Muscle of back (tissue), 3 donors: ENCODE measurements at regions not wholly inside any gene's neighbourhood (a gene's known extent, or its start where the extent isn't known, plus 50 kb on each side); places are given as distances from the start of the nearest gene placed in this dataset.
"Not testable (repeated sequence)": the region's sequence is repeated elsewhere in the genome, so short reads cannot be mapped to it uniquely, and the experiment has no call there.

ENCODE experiments used
- DNase-seq, 3 donors: peaks; one replicate each; pipeline versions ENCODE4 v3.0.0 to v3.0.0-alpha.2; 2013

GRCh38 chr3:4071481-4072184 lies 231.5 kb upstream of the SETMAR start:
- DNase-seq: no peak

GRCh38 chr3:4077278-4077677 lies 225.9 kb upstream of the SETMAR start:
- DNase-seq: not testable (repeated sequence)

DNA sequence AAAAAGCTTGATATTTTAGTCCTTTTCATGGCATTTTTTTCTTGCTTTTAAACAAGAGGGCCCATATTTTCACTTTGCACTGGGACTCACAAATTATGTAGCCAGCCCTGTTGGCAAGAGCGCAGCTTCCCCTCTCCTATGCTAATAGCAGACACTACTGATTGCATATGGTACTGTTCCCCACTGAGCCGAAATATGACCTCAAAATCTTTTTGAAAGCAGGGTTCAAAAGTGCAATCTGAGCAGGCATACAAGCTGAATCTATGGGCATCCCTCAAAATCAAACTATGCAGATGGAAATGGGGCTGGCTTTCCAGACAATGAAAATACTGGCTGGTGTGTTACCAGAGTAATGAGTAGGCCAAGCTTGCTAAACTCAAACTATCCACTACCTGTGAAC lies 225.2 kb upstream of the SETMAR start:
- no peak for DNase-seq

- no peak for DNase-seq
Observed at GRCh38 chr3:4078903-4079302, 224.3 kb upstream of the SETMAR start.

- no peak for DNase-seq
Observed at GRCh38 chr3:4079339-4080195, 223.6 kb upstream of the SETMAR start.

DNA sequence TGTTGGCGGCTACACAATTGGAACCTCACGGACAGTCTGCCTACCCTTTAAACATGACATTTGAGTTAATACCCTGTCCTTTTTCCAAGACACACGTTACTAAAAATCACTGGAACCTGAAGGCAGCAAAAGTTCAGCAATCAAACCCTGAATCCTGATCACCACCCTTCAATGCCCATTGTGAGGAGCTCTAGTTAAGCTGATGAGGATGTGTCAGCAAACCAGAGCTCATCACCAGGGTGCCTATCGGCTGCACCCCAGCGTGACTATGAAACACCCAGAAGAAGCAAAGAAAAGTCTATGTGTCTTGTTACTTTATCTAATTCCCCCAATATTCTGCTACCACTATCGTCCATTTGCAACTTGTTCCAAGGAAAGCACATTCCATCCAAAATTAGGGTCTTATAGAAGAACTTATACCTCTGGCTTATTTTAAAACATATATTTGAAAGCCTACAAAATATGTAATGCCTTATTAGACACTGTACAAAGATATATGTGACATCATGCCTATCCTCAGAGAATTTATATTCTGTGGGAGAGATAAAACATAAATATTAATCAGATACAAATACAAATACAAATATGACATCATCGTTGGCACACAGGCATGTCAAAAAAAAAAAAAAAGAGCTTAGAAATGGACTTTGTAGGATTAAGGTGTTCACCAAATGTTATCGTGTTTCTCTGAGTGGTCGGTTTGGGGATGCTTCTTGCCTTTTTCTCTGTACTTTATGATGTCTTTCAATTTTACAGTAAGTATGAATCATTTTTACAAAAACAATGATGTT lies 219.7 kb upstream of the SETMAR start:
- DNase-seq: no peak

GRCh38 chr3:4084271-4084670 lies 218.9 kb upstream of the SETMAR start:
- no peak for DNase-seq

GRCh38 chr3:4086662-4087061 lies 216.5 kb upstream of the SETMAR start:
- not testable (repeated sequence) for DNase-seq

- peak; percentile 2 to 23 (median 22) for DNase-seq
Observed at GRCh38 chr3:4091786-4092185, 211.4 kb upstream of the SETMAR start.

GRCh38 chr3:4097801-4098200 lies 205.4 kb upstream of the SETMAR start:
- no peak for DNase-seq

GRCh38 chr3:4099607-4100006 lies 203.6 kb upstream of the SETMAR start:
- DNase-seq: no peak

DNA sequence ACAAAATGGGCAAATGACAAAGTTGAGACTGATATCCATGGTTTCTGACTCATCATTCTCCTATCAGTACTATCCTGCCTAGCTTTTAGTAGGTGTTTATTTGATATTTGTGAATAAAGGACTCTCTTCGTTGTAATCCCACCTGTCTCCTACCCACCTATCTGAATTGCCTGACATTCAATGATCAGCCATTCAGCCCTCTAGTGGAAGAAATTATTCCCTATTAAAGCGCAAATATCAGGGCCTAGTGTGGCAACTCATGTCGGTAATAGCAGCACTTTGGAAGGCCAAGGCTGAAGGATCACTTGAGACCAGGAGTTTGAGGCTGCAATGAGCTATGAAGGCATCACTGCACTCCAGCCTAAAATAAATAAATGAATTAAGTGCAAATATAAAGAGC lies 195.7 kb upstream of the SETMAR start:
- DNase-seq: no peak

- DNase-seq: no peak
Observed at GRCh38 chr3:4113811-4114522, 189.2 kb upstream of the SETMAR start.

DNA sequence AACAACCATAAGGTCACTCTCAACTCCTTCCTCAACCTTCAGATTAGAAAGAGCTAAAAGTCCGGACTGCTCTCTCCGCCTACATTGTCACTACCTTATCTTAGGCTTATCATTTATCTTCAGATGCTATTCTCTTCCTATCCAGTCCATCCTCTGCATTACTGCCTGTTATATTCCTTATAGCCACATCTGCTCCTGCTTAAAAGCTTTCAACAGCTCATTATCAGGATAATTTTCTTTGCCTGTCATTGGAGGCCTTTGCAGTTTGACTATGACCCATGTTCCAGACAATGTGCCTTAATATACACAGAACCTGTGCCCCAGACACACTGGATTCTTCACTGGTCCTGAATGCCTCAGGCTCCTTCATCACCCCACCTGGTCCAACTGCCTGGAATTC lies 184.1 kb upstream of the SETMAR start:
- no peak for DNase-seq

DNA sequence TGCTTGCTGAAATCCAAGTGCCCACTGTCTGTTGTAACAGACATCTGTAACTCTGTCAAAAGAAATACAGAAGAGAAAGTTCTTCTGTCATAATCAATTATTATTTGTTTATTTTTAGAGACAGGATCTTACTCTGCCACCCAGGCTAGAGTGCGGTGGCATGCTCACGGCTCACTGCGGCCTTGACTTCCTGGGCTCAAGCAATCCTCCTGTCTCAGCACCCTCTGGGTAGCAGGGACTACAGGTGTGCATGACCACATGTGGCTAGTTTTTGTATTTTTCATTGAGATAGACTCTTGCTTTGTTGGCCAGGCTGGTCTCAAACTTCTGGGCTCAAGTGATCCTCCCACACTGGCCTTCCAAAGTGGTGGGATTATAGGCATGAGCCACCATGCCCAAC lies 177.6 kb upstream of the SETMAR start:
- no peak for DNase-seq

GRCh38 chr3:4138150-4138785 lies 164.9 kb upstream of the SETMAR start:
- DNase-seq: no peak

DNA sequence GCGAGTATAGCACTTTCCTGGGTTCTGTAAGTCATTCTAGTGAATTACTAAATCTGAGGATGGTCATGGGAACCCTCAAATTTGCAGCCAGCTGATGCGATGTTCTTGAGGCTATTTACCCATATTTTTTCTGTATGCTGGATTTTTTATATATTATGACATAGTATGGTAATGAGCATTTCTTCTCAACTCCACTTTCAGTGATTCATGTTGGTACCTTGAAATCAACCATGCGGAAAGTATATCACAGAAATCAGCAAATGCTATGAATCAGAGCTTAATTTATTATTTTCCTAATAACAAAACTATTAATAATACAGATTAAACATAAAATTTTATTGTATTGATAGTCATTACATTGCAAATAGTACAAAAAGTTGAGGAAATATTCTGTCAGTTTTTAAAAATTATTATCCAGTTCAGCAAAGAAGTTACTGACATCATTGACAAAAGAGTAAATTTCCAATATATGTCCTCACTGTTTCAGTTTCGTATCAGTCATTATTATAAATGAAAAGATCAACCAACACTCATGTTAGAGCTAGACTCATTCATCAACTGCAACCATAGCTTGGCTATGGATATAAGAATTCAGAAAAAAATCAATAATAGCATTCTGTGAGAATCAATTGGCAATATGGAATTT lies 164.3 kb upstream of the SETMAR start:
- no peak for DNase-seq

- DNase-seq: no peak
Observed at GRCh38 chr3:4139462-4140140, 163.6 kb upstream of the SETMAR start.

DNA sequence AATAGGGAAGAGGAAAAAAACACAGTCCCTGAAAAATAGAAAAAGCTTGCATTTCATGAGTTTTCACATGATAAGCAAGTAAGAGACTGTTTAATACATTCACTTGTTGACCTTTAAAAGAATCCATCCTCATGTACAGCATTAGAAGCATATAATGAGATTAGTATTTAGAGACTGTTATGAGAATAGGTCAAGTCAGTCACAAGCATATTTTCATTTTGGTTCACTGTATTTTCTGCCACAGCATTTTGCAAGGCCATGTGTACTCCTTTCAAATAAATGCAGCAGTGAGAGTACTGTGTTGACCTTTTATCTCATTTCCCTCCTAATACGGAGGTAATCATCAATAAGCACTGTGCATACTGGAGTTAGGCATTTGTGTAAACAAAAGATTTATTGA lies 162.2 kb upstream of the SETMAR start:
- DNase-seq: no peak

DNA sequence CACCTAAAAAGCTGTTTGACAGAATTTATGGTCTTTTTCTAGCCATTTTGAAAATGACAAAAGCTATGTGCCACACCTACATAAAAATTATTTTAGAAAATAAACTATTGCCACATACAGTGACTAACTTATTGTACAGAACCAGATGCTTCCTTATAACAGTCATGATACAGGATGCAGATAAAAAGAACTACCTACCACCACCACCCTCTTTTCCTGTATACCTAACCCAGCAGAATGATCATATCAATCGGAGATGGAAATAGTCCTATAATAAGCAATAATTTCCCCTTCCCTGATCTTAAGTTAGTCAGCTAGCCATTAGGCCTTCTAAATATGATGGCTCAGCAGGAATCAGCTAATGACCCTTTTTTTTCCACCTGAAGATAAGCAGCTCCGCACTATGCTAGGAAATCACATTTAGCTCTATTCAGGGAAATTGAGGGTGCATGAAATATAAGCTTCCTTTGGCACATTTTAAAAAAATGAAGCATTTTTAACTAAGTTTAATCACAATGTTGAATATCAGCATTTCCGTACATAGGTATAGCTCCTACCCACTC lies 155.5 kb upstream of the SETMAR start:
- DNase-seq: no peak
